ENCODE measurements at regions not wholly inside any gene's neighbourhood (a gene's known extent, or its start where the extent isn't known, plus 50 kb on each side); places are given as distances from the start of the nearest gene placed in this dataset.
"Not testable (repeated sequence)": the region's sequence is repeated elsewhere in the genome, so short reads cannot be mapped to it uniquely, and the experiment has no call there.

GRCh38 chr14:80313806-80314205 lies 102.5 kb upstream of the DIO2 start:
- TF ChIP-seq CTCF (conservative IDR thresholded peaks at IDR 0.05; ENCODE audit: low read length) = no peak
- H3K4me3 ChIP-seq (ENCODE audit: low read length) = no peak overlapping the region

GRCh38 chr14:80310938-80311750 lies 99.8 kb upstream of the DIO2 start:
- H3K4me3 ChIP-seq (ENCODE audit: low read length) = no peak overlapping the region
- TF ChIP-seq CTCF (conservative IDR thresholded peaks at IDR 0.05; ENCODE audit: low read length) = no peak
- DNase-seq (ENCODE audit: low read depth) = peak; percentile 18

More at GRCh38 chr14:80313806-80314205, 102.5 kb upstream of the DIO2 start:
- peak; percentile 70 for DNase-seq (ENCODE audit: low read depth)

- no peak overlapping the region for H3K4me3 ChIP-seq (ENCODE audit: low read length)
- TF ChIP-seq CTCF (conservative IDR thresholded peaks at IDR 0.05; ENCODE audit: low read length) = no peak
- peak; percentile 47 for DNase-seq (ENCODE audit: low read depth)
Observed at GRCh38 chr14:80304125-80304766, 92.9 kb upstream of the DIO2 start.

GRCh38 chr14:80300351-80300750 lies 89.0 kb upstream of the DIO2 start:
- H3K4me3 ChIP-seq (ENCODE audit: low read length) = no peak overlapping the region
- no peak for TF ChIP-seq CTCF (conservative IDR thresholded peaks at IDR 0.05; ENCODE audit: low read length)
- DNase-seq (ENCODE audit: low read depth) = no peak

GRCh38 chr14:80298491-80299017 lies 87.2 kb upstream of the DIO2 start:
- no peak overlapping the region for H3K4me3 ChIP-seq (ENCODE audit: low read length)

GRCh38 chr14:80291101-80291500 lies 79.8 kb upstream of the DIO2 start:
- no peak for DNase-seq (ENCODE audit: low read depth)
- H3K4me3 ChIP-seq (ENCODE audit: low read length) = no peak overlapping the region
- TF ChIP-seq CTCF (conservative IDR thresholded peaks at IDR 0.05; ENCODE audit: low read length) = no peak

More at GRCh38 chr14:80298491-80299017, 87.2 kb upstream of the DIO2 start:
- TF ChIP-seq CTCF (conservative IDR thresholded peaks at IDR 0.05; ENCODE audit: low read length) = no peak
- no peak for DNase-seq (ENCODE audit: low read depth)

- H3K4me3 ChIP-seq (ENCODE audit: low read length); DNase-seq (ENCODE audit: low read depth): not testable (repeated sequence)
Observed at GRCh38 chr14:80286744-80287143, 75.4 kb upstream of the DIO2 start.
